GM19463 (cell line): ENCODE measurements at regions not wholly inside any gene's neighbourhood (a gene's known extent, or its start where the extent isn't known, plus 50 kb on each side); places are given as distances from the start of the nearest gene placed in this dataset.

ENCODE experiments used
- ATAC-seq: cut with Tn5 transposase; IDR thresholded peaks from one replicate; pipeline ENCODE4 v1.9.1; 2021; ENCODE audit warnings: mild to moderate bottlenecking, moderate library complexity; ENCODE audit not compliant: unreplicated experiment

DNA sequence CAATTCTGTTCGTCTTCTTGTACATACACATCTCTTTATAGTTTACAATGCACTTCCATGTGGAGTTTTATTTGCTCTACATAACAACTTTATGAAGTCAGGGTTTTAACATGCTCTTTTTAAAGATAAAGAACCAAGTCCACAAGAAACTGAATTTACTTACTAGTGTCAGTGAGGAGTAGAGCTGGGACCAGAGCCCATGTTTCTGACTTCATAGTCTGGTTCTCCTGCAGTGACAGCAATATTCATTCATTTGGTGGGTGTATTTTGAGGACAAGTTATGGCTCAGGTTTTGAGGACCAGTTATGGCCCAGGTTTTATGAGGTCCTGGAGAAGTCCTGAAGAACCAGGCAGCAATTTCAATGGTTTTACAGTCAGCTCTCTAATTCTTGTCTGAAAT, 481.9 kb upstream of the TNC start:
- ATAC-seq = no peak

DNA sequence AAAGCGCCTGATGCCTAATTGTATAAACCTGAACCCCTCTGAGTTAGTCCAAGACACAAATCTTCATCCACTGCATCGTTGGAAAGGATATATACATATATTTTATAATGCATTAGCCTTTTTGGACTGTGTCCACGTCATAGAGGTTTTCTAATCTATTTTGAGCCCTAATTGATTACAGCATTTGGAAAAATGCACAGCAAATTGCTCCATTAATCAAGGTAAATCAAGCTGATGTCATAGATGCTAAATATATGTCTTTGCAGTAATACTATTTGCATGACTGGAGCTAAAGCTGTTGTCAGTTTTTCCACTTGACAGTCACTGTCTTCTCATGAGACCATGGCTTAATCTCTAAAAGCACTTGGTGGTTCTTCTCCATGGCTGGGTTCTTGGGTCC, 483.5 kb upstream of the TNC start:
- ATAC-seq = no peak

DNA sequence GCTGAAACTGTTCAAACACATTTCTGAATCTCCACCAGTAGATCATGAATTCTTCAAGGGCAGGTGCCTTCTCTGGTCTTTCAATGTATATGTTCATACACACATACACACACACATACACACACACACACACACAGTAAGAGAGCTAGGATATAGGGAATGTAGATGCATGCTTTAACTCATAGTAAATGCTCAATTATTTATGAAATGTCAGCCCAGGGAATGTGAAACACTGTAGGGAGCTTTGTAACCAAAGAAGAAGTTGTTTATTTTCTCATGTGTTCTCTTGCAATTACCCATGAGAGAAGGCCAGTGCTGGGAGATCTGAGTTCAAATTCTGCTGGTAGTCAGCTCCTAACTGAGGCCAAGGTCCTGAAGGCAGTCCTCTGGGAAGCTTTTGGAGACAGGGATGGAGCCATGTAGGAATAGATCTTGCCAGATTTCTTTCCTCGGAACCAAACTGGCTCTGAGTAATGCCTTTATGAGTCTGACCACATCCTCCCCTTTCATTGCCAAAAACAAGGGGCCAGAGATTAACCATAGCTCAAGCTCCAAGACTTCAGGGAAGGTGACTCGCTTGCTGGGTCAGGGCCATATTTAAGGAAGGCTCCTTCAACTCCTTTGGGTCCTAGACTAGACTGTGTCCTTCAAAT, 487.0 kb upstream of the TNC start:
- ATAC-seq = no peak

DNA sequence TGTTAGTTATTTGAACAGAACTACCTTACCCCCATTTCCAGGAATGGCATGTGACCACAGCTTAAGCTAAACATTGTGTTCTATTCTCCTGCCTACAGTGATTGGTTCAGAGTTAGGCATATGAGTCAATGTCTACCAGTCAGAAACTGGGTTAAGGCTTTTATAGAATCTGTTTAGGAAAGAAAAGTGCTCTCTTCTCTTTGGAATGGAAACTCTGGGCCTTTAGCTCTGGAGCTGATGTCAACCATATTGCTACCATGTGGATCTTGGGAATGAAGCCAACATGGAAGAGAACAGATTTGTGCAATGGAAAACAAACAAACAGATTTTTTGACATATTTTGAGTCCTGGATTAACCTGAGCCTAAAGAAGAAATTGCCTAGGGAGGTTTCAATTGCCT, 488.9 kb upstream of the TNC start:
- ATAC-seq = no peak

DNA sequence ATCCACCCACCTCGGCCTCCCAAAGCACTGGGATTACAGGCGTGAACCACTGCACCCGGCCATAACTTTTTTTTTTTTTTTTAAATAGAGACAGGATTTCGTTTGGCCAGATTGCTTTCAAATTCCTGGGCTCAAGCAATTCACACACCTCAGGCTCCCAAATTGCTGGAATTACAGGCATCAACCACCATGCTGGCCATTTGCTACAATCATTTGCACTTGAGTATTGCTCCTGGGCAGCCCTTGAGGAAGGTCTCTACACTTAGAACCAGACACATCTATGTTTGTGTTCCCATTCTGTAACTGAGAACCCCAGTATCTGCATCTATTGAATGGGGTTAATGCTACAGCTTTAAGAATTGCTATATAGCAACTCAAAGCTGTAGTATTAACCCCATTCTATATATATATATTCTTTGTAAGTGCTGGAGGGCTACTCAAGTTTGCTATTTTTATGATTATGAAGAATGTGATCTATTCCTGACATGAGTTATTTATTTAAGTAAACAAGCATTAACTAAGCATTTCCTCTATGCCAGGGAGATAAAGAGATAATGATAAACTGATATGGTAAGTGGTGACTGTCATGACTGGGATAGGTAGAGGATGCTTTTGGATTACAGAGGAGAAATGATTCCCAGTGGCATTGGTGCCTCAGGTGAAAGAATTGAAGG, 496.5 kb upstream of the TNC start:
- no peak for ATAC-seq

DNA sequence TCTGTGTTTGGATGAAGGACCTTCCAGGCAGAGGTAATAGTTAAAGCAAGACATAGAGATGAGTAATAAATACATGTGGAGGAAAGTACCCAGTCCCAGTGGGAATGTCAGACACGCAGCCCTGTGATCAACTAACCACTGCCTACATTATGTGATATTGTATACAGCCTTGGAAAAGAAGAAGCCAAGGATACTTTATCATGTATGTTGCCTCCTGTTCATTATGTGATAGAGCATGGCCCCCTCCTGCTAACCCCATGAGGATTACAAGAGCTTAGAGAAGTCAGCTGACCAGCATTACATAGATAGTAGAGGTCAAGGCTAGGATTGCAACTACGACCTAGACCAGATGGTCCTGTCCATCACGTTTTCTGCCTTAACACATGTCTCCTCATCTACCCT, 497.0 kb upstream of the TNC start:
- ATAC-seq = no peak

DNA sequence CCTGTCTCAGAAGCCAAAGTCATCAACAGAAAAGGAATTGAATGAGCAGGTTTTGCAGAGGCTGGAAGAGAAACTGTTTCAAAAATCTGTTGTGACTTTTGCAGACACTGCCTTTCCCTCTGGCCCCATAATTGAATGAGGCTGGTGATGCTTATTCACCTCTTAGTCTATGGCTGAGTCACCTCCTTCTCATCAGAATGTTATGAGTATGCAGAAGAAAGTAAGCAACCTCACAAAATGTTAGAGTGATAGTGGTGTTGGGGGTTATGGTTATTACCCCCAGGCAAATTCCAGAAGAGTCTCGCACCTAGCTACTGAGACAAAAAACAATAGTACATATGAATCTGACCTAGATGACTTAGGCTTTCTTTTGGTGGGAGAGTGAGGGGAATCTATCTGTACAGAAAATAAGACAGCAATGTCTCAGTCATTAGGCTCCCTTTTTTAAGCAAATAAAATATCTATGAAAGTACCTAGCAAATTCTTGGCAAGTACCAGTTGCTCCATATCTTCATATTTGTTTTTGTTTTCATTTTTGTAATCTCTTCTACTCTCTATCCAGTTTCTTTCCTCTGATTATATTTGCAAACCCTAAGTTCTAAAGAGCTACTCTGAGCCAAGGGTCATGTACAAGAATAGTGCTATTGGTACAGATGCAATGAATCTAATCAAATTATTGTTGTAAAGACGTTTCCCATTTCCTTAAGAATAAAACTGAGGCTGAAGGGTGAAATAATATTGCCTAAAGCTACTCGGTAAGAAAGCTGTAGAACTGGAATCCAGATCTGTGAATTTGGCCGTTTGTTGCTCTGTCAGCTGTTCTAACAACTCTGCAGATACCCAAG, 498.1 kb upstream of the TNC start:
- ATAC-seq = no peak

DNA sequence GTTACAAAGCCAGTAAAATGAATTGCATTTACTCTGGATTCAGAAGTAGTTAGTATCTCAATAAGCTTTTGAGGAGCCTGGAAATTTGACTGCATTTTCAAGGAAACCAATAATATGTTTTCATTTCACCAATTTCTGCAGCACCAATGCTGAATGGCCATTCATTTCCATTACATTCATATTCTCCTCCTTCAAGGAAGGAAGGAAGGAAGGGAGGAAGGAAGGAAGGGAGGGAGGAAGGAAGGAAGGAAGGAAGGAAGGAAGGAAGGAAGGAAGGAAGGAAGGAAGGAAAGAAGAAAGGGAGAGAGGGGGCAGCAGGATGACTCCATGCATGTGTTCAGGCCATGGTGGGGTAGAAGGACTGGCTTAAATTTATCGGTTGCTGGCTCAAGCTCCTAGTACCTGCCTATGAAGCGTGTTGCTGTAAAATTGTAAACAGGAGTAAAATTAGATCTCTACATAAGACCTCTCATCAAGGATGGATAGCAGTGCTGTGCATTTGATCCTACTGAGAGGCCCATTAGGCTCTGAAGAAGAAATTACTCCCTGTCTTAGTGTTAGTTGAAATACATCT, 498.8 kb upstream of the TNC start:
- ATAC-seq = no peak

DNA sequence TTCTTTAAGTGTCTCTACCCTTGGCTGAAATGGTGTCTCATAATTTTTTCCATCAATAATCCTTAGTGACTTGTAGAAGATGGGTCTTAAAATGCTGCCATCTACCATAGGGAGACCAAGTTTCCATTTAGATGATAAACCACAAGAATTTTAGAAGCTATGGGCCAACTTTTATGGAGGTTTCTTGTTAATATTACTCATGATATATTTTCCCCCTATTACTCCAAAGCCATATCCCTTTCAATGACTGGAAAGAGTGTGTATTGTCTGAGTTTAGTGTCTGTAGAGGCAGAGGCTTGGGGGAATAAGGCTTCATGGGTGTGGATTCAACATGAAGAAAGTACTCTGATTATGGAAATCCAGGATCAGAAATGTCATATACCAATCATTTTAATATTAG, 507.3 kb upstream of the TNC start:
- ATAC-seq = no peak

DNA sequence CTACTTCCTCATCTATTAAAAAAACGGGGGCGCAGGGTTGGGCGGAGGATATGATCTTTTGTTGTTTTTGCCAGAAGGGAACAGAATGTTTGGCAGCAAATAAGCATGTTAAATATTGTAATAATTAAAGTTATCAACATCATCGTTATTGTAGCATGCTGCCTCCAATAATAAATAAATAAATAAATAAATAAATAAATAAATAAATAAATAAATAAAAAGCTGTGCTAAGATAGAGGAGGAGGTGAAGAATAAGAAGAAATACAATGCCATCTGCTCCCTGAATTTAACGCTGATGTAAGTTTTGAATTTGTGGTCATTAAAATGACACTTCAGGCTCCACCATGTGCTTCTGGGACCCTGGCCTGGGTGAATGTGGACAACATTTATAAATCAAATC, 508.0 kb upstream of the TNC start:
- ATAC-seq = no peak

DNA sequence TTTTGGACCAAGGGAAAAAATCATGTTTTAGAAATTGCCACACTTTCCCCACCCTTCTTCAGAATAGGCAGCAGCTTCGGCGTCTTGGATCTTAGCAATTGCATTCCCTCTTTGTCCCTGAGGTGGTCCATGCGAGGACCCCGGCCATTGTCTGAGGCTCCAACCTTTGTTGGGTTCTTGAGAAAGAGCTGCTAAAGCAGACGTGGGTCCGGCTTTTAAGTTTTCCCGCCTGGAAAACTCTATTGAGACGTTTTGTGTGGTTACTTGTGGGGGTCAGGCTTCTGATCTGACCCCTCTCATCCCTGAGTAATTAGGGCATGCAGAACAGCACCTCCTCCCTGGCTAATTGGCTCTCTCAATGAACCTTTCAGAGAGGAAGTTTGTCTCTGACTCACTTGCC, 509.6 kb upstream of the TNC start:
- ATAC-seq = no peak

DNA sequence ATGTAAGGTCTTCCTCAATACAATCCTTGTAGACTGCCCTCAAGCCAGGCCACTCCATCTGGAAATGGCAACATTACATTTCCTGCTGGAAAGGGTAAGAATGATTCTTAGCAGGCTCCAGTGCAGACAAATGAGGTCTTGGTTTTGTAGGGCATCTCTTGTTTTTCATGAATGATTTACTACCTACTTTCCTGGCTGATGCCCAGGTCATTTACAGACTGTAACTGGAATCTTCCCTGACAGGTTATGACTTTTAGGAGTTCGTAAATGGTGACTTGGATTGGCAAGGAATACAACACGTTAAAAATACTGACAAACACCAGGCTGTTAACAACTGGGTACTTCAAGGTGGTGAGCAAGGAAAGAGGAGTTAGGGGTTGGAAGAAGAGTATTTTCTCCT, 510.5 kb upstream of the TNC start:
- ATAC-seq = no peak

DNA sequence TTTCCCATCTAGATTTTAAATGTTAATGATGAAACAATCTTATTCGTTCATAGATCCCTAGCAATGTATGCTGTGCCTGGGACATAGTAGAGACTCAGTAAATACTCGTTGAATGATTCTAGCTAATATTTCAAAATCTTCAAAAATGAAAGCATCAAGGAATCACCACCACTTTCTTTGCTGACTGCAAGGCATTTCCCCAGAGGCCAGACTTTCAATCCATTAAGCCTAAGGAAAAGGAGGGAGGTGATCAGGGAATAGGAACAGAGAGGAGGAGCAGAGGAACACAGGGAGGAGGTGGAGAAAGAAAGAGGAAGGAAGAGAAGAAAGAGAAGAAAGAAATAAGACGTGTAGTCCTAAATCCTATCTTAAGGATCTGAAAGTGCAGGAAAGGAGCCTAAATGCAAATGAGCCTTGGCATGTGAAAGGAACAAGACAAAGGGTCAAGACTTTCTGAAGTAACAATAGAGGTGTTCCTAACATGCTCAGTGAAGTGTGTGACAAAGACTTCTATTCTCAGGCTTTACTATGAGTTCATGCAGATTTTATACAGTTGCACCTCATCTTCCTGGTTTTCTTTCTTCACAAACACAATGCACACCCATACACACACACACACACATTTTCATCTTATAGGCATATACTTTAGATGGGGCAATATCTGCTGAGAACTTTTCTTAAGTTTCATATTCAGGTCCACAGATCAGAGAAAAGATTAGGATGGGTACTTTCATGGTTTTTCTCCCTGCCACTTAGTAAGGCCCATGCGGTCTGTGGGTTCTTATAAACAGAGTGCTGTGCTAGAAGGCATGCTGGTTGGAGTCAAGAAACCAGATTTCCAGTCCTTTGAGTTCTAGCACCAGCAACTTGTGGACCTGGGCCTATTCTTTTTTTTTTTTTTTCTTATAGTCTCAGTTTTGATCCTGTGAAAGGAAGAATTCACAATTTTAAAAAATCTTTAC, 512.2 kb upstream of the TNC start:
- ATAC-seq = no peak

DNA sequence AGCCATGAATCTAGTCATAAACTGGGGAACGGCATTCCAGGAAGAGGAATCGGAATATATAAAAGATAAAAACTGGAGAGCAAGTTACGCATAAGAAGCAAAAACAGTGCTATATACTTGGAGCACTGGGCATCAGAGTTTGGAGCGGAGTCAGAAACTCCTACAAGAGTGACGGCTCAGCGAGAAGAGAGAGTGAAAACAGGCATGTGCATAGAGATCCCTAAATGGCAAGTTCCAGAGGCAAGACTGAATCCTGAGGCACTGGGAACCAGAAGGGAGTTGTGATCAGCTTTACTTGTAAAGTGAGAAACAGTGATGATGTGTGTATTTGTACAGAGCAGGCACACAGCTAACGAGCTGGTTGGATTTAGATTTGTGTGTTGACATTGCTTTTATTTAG, 514.4 kb upstream of the TNC start:
- no peak for ATAC-seq

DNA sequence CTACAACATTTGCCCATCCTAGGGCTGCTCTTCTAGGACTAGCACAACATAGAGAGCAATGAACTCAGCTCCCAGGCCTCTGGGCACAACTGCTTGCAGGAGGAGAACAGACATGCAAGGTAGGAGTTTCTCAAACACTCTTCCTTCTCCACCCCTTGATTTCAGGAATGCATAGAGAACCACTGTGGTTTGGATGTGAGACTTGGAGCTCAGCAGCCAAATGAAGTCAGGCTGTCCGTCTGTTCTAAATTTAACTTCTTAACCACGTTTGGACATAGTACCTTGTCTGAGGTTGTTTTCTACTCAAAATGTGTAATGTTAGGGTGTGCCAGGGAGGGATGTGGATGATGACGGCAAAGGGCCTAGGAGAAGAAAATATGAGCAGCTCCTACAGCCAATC, 515.1 kb upstream of the TNC start:
- ATAC-seq = no peak

DNA sequence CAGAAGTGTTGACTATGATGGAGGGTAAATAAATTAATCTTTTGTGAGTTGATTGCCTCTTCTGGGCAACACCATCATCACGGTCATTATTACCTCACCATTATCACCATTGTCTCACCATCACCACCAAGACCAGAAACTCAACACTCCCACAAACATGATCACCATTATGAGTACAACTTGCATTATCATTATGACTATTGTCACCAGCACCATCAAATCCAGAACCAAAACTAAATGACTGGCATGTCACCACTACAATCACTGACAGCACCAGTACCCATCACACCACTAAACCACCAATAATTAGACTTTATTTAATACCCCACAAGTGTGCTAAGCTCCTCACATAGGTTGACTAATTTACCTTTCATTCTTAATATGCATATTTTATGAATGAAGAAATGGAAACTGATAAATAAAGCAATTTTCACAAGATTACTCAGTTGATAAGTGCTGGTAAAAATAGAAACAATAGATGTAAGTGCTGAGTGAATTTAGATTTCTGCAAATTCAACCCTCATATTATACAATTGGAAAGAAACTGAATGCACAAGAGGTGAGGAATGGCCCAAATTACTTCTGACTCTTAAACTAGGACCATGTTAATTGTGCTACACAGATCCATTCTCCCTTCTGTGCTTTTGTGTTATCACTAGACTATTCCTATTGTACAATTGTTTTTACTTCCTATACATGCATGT, 517.8 kb upstream of the PAPPA start:
- no peak for ATAC-seq

DNA sequence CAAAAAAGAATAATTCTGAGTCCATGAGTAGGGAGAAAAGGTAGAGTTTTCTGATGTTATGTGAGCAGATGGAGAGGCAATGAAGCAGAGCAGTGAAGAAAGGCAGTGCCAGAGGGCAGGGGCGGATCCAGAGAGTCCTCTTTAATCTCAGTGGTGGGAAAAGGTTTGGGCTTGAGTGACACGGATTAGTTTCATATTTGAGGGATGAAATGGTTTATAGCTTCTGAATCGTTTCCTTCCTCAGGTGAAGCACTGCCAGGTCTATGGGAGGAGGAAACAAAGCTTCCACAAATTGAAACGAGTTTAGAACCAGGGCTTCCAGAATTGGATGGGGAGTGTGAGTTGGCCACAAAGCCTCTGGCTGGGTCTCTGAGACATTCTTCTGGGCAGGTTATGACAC, 517.0 kb upstream of the PAPPA start:
- no peak for ATAC-seq

DNA sequence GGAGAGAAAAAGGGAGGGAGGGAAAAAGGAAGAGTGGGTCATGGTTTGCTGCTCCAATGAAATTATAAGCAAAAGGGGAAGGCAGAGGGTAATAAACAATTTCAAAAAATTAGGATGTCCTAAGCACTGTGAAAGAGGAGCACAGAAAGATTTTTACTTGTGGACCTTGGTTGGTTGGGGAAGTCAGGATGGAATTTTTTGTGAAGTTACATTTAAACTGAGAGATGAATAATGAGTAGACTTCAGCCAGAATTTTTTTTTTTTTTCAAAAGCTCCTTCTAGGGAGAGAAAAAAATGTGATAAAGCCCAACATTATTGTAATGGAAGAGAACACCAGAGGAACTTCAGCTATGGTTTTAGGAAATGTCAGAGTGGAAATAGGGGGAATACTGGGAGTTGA, 515.9 kb upstream of the PAPPA start:
- no peak for ATAC-seq

DNA sequence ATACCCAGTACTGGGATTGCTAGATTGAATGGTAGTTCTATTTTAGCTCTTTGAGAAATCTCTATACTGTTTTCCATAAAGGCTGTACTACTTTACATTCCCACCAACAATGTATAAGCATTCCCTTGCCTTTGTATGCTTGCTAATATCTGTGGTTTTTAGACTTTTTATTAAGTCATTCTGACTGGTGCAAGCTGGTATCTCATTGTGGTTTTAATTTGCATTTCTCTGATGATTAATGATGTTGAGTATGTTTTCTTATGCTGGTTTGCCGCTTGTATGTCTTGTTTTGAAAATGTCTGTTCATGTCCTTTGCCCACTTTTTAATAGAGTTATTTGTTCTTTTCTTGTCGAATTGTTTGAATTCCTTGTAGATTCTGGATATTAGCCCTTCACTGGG, 512.7 kb upstream of the PAPPA start:
- no peak for ATAC-seq

DNA sequence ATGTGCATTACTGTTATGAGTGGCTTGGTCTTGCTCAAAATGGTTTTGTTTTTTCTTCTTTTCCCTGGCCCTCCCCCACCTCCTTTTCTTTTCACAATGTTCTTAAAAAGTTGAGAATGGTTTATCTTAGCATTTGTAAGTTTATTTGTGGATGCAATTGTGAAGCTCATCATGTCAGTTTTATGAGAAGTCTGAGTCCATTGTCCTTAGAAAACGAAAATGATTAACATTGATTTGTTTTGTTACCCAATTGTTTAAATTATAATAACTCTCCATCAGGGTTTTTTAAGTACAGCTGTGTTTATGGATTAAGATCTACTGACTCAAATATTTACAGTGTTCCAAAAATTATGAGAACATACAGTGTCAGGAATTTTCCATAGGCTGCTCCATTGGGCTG, 511.3 kb upstream of the PAPPA start:
- no peak for ATAC-seq
